ENCODE measurements at regions not wholly inside any gene's neighbourhood (a gene's known extent, or its start where the extent isn't known, plus 50 kb on each side); places are given as distances from the start of the nearest gene placed in this dataset.

GRCh38 chr18:43797347-43797746, 520.1 kb upstream of the SYT4 start:
- TF ChIP-seq EZH2phosphoT487 (IDR thresholded peaks at IDR 0.05; ENCODE audit: insufficient read depth, low read depth) (no peak), EZH2 (IDR thresholded peaks at IDR 0.05; ENCODE audit: insufficient read depth, poor library complexity, severe bottlenecking) (no peak)
